Coronary artery (tissue), 2 donors: ENCODE measurements at regions not wholly inside any gene's neighbourhood (a gene's known extent, or its start where the extent isn't known, plus 50 kb on each side); places are given as distances from the start of the nearest gene placed in this dataset.

Experiments used
- DNase-seq: peaks from one replicate; pipeline ENCODE4 v3.0.0-alpha.2; 2017; ENCODE audit warnings: low spot score
- H3K27ac ChIP-seq, 2 donors: fragments of 200-600 bp; sonication (generic); one replicate each; pipeline ENCODE4 v1.5.1; 2016 to 2019
- H3K4me3 ChIP-seq: fragments of 200-600 bp; sonication (generic); 2 replicates; pipeline ENCODE4 v1.5.1; 2016; ENCODE audit warnings: mild to moderate bottlenecking, moderate library complexity
- CTCF ChIP-seq: fragments of 200-600 bp; sonication (generic); IDR thresholded peaks from one replicate; pipeline ENCODE4 v1.5.1; 2019; ENCODE audit warnings: antibody characterized with exemption

DNA sequence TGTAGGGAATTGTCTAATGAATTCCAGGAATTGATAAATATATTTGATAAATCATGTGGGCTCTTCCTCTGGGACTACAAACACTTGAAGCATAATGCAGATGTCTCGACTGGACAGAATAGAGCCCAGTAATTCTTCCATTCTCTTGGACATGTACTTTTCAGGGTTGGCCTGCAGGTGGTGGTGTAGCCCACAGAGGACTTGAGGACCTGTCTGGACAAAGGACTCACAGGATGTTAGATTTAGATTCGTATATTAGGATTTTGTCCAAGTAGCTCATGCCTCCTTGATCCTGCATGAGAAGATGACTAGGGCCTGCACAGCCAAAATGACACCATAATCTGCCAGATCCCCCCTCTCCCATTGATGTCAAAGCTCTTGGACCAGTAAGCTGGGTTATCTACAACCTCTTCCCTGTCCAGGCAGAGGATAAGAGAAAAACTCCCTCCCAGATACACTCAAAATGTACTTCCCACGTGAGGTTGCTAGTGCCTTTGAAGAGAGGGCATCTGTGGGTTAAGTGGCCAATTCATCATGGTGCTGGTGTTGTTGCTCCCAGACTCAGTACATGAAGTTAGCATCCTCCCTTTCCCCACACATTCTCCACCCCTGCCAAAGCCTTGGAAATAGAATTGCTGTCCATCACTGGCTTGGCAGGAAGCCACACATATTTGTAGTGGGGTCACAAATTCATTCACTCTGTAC is 88.6 kb upstream of the ZNF280D start:
- TF ChIP-seq CTCF = peak; percentile 35
- no peak for DNase-seq
- Histone ChIP-seq H3K4me3 (no peak overlapping the region), H3K27ac (no peak overlapping the region)

GRCh38 chr15:56820333-56820732 is 87.0 kb upstream of the ZNF280D start:
- no peak overlapping the region for H3K27ac ChIP-seq
- no peak for DNase-seq
- H3K4me3 ChIP-seq = no peak overlapping the region
- TF ChIP-seq CTCF = no peak

GRCh38 chr15:56817321-56818080 is 84.2 kb upstream of the ZNF280D start:
- H3K27ac ChIP-seq = peak overlapping the region in 1 of 2 donors; percentile 18
- no peak for DNase-seq
- no peak overlapping the region for H3K4me3 ChIP-seq
- TF ChIP-seq CTCF = no peak

- no peak for TF ChIP-seq CTCF
- H3K27ac ChIP-seq = no peak overlapping the region
- H3K4me3 ChIP-seq = no peak overlapping the region
- no peak for DNase-seq
Observed at GRCh38 chr15:56816781-56817180, 83.5 kb upstream of the ZNF280D start.

DNA sequence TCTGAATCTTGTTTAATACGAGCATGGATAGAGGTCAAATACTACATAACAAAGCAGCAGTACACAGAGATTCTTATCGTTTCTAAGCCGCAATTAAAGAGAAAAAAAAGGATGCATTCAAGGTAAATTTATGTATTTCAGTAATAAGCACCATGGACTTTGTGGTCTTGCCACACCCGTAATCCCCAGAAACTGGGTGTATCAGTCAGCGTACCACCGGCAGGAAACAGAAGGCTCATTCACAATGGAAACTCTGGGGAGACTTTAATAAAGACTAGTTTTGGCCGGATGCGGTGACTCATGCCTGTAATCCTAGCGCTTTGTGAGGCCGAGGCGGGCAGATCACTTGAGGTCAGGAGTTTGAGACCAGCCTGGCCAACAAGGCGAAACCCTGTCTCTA is 81.9 kb upstream of the ZNF280D start:
- Histone ChIP-seq H3K4me3 (no peak overlapping the region), H3K27ac (no peak overlapping the region)
- DNase-seq = no peak
- TF ChIP-seq CTCF = no peak

- Histone ChIP-seq H3K27ac (no peak overlapping the region), H3K4me3 (no peak overlapping the region)
- DNase-seq = no peak
- TF ChIP-seq CTCF = no peak
Observed at GRCh38 chr15:56814429-56814828, 81.1 kb upstream of the ZNF280D start.

DNA sequence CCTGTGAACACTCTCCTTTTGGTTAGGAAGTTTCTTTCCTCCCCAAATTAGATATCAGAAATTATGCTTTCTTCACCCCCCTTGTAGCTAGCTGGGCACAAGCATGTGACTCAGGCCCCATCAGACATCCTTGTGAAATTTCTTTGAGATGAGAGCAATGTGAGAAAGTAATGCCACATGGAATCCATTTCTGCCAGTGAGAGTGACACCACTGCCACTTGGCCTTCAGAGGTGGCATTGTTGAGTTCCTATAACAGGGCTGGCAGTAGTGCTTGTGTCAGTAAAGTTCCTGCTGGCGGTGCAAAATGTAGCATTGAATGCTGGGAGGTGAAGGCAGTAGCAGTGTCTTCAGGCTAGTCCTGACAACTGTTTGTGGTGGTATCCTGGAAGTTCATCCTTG is 80.7 kb upstream of the ZNF280D start:
- TF ChIP-seq CTCF = no peak
- no peak overlapping the region for H3K27ac ChIP-seq
- DNase-seq = no peak
- H3K4me3 ChIP-seq = no peak overlapping the region
